HEK293 (cell line): ENCODE measurements at regions not wholly inside any gene's neighbourhood (a gene's known extent, or its start where the extent isn't known, plus 50 kb on each side); places are given as distances from the start of the nearest gene placed in this dataset.

ENCODE experiments used
- CTCF ChIA-PET: fragments of 350-600 bp; formaldehyde crosslinking; extraction: SDS; loops from one replicate; lab custom pipeline; 2021; ENCODE audit warnings: antibody characterized with exemption; lab: Yijun Ruan, JAX
- POLR2A ChIA-PET: fragments of 300-600 bp; formaldehyde crosslinking; extraction: SDS; loops from one replicate; lab custom pipeline; 2020; ENCODE audit warnings: antibody characterized with exemption, inconsistent platforms; lab: Yijun Ruan, JAX
- H3K27ac ChIP-seq: fragments of 200-500 bp; sonication (Bioruptor generic); 2 replicates; pipeline ENCODE4 v1.5.1; 2014; ENCODE audit warnings: low read depth, low read length, control low read depth, inconsistent platforms; ENCODE audit errors: extremely low read depth
- H3K36me3 ChIP-seq, 2 experiments: fragments of 200-500 bp in 1 of 2; sonication (Bioruptor generic) in 1 of 2; 1 replicate in 1 of 2; 2 replicates in 1 of 2; pipeline ENCODE4 v1.5.1; 2014 to 2017; ENCODE audit warnings: inconsistent platforms in 2 of 2, low read length in 2 of 2; ENCODE audit not compliant: control insufficient read depth in 2 of 2, insufficient read depth in 1 of 2
- H3K4me1 ChIP-seq: fragments of 200-500 bp; sonication (Bioruptor generic); 2 replicates; pipeline ENCODE4 v1.5.1; 2014; ENCODE audit warnings: mild to moderate bottlenecking, low read length, inconsistent platforms; ENCODE audit not compliant: control insufficient read depth, insufficient read depth
- H3K4me3 ChIP-seq: 2 replicates; pipeline ENCODE4 v1.5.1; 2011; ENCODE audit warnings: low read depth, mild to moderate bottlenecking, control low read depth, low read length, moderate library complexity
- H3K9me3 ChIP-seq: fragments of 200-500 bp; sonication (Bioruptor generic); 2 replicates; pipeline ENCODE4 v1.5.1; 2014; ENCODE audit warnings: low read depth, low read length, inconsistent platforms; ENCODE audit not compliant: control insufficient read depth, insufficient read depth
- GFI1B ChIP-seq: fragments of 450-650 bp; formaldehyde crosslinking; IDR thresholded peaks from 2 replicates; pipeline ENCODE4 v1.5.1; 2016; ENCODE audit warnings: missing biosample characterization, missing genetic modification characterization
- HOXA7 ChIP-seq: sonication (generic); formaldehyde crosslinking; IDR thresholded peaks from 2 replicates; pipeline ENCODE4 v1.8.1; 2022; ENCODE audit warnings: missing genetic modification reagents, borderline replicate concordance
- OSR2 ChIP-seq: fragments of 450-650 bp; formaldehyde crosslinking; IDR thresholded peaks from 2 replicates; pipeline ENCODE4 v1.5.1; 2016; ENCODE audit warnings: missing biosample characterization, missing genetic modification characterization
- OVOL3 ChIP-seq: fragments of 450-650 bp; formaldehyde crosslinking; IDR thresholded peaks from 2 replicates; pipeline ENCODE4 v1.5.1; 2016; ENCODE audit warnings: missing biosample characterization, missing genetic modification characterization
- TRIM28 ChIP-seq: IDR thresholded peaks from 2 replicates; pipeline ENCODE4 v1.6.1; 2011; ENCODE audit warnings: low read length, control low read depth, borderline replicate concordance
- ZBTB1 ChIP-seq: fragments of 450-650 bp; formaldehyde crosslinking; IDR thresholded peaks from 2 replicates; pipeline ENCODE4 v1.5.1; 2016; ENCODE audit warnings: missing biosample characterization, missing genetic modification characterization
- ZBTB20 ChIP-seq: fragments of 450-650 bp; formaldehyde crosslinking; IDR thresholded peaks from 2 replicates; pipeline ENCODE4 v1.5.1; 2016; ENCODE audit warnings: missing biosample characterization, missing genetic modification characterization
- ZIC2 ChIP-seq: fragments of 450-650 bp; formaldehyde crosslinking; IDR thresholded peaks from 2 replicates; pipeline ENCODE4 v1.5.1; 2016; ENCODE audit warnings: missing biosample characterization, missing genetic modification characterization
- ZNF10 ChIP-seq: fragments of 450-650 bp; formaldehyde crosslinking; IDR thresholded peaks from 2 replicates; pipeline ENCODE4 v1.5.1; 2017; ENCODE audit warnings: missing biosample characterization, missing genetic modification characterization
- ZNF132 ChIP-seq: fragments of 450-650 bp; formaldehyde crosslinking; IDR thresholded peaks from 2 replicates; pipeline ENCODE4 v1.5.1; 2017; ENCODE audit warnings: missing biosample characterization, missing genetic modification characterization, borderline replicate concordance
- ZNF311 ChIP-seq: fragments of 450-650 bp; formaldehyde crosslinking; IDR thresholded peaks from 2 replicates; pipeline ENCODE4 v1.5.1; 2017; ENCODE audit warnings: missing biosample characterization, missing genetic modification characterization, borderline replicate concordance
- ZNF324 ChIP-seq: fragments of 450-650 bp; formaldehyde crosslinking; IDR thresholded peaks from 2 replicates; pipeline ENCODE4 v1.5.1; 2016; ENCODE audit warnings: missing biosample characterization, missing genetic modification characterization
- ZNF514 ChIP-seq: fragments of 450-650 bp; formaldehyde crosslinking; IDR thresholded peaks from 2 replicates; pipeline ENCODE4 v1.5.1; 2016; ENCODE audit warnings: missing biosample characterization, missing genetic modification characterization
- ZNF555 ChIP-seq: fragments of 450-650 bp; formaldehyde crosslinking; conservative IDR thresholded peaks from 2 replicates; pipeline ENCODE4 v1.5.1; 2017; ENCODE audit warnings: missing biosample characterization, mild to moderate bottlenecking, missing genetic modification characterization, inconsistent platforms
- ZNF571 ChIP-seq: fragments of 450-650 bp; formaldehyde crosslinking; IDR thresholded peaks from 2 replicates; pipeline ENCODE4 v1.5.0; 2017; ENCODE audit warnings: missing biosample characterization, missing genetic modification characterization
- ZNF600 ChIP-seq: fragments of 450-650 bp; formaldehyde crosslinking; IDR thresholded peaks from 2 replicates; pipeline ENCODE4 v1.5.1; 2016; ENCODE audit warnings: missing biosample characterization, missing genetic modification characterization
- ZNF610 ChIP-seq: fragments of 450-650 bp; formaldehyde crosslinking; IDR thresholded peaks from 2 replicates; pipeline ENCODE4 v1.5.1; 2016; ENCODE audit warnings: missing biosample characterization, missing genetic modification characterization, borderline replicate concordance
- ZNF677 ChIP-seq: fragments of 450-650 bp; IDR thresholded peaks from 2 replicates; pipeline ENCODE4 v1.5.0; 2018; ENCODE audit warnings: missing biosample characterization, mild to moderate bottlenecking, missing genetic modification characterization, moderate library complexity
- ZNF776 ChIP-seq: fragments of 450-650 bp; formaldehyde crosslinking; IDR thresholded peaks from 2 replicates; pipeline ENCODE4 v1.5.0; 2017; ENCODE audit warnings: missing biosample characterization, missing genetic modification characterization, borderline replicate concordance
- ZNF792 ChIP-seq: fragments of 450-650 bp; formaldehyde crosslinking; IDR thresholded peaks from 2 replicates; pipeline ENCODE4 v1.5.1; 2016; ENCODE audit warnings: missing biosample characterization, missing genetic modification characterization
- ZSCAN23 ChIP-seq: fragments of 450-650 bp; formaldehyde crosslinking; IDR thresholded peaks from 2 replicates; pipeline ENCODE4 v1.5.1; 2016; ENCODE audit warnings: missing biosample characterization, missing genetic modification characterization
- ZSCAN30 ChIP-seq: fragments of 450-650 bp; IDR thresholded peaks from 2 replicates; pipeline ENCODE4 v1.5.1; 2018; ENCODE audit warnings: missing biosample characterization, mild to moderate bottlenecking, missing genetic modification characterization, moderate library complexity
- TF ChIP-seq, protein P1 (sequence below): fragments of 450-650 bp; formaldehyde crosslinking; IDR thresholded peaks from 2 replicates; pipeline ENCODE4 v1.5.1; 2017; ENCODE audit warnings: missing biosample characterization, missing genetic modification characterization
- TF ChIP-seq, protein P2 (sequence below): fragments of 450-650 bp; formaldehyde crosslinking; IDR thresholded peaks from 2 replicates; pipeline ENCODE4 v1.5.1; 2016; ENCODE audit warnings: missing biosample characterization, missing genetic modification characterization
- TF ChIP-seq, protein P3 (sequence below): fragments of 450-650 bp; formaldehyde crosslinking; IDR thresholded peaks from 2 replicates; pipeline ENCODE4 v1.5.1; 2016; ENCODE audit warnings: missing biosample characterization, missing genetic modification characterization, low read depth
- TF ChIP-seq, protein P4 (sequence below): fragments of 450-650 bp; formaldehyde crosslinking; IDR thresholded peaks from 2 replicates; pipeline ENCODE4 v1.5.1; 2016; ENCODE audit warnings: missing biosample characterization, missing genetic modification characterization
- TF ChIP-seq, protein P5 (sequence below): fragments of 450-650 bp; formaldehyde crosslinking; IDR thresholded peaks from 2 replicates; pipeline ENCODE4 v1.5.1; 2016; ENCODE audit warnings: missing biosample characterization, missing genetic modification characterization
- TF ChIP-seq, protein P6 (sequence below): fragments of 450-650 bp; formaldehyde crosslinking; conservative IDR thresholded peaks from 2 replicates; pipeline ENCODE4 v1.5.1; 2016; ENCODE audit warnings: low read depth, missing biosample characterization, missing genetic modification characterization

DNA sequence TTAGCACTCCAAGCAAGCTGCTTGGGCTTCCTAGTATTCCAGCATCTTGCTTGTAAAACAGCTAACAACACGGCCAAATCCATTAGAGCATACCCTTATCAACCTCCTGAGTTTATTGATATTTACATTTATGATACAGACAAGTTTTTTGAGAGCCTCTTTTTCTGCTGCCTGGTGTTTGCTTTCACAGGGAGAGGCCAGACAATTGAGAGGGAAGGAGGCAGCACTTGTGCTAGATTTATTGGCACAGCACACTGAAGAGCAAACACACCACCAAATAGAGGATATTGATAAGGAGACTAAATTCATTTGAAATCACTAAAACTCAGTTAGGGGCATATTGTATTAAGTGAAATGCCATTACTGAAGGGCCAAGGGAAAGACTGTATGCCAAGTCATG, 1142.3 kb upstream of the FANCL start:
- peaks cover 13% of the 10 kb centered on the region; the same call in 1 of the 2 replicates for H3K4me1 ChIP-seq
- no peak overlapping the region for H3K27ac ChIP-seq
- H3K36me3 ChIP-seq = no peaks in the 10 kb centered on the region
- CTCF ChIA-PET = no interaction called here
- H3K4me3 ChIP-seq = no peak overlapping the region
- POLR2A ChIA-PET = interaction anchor here (0.5 kb wide), 1 partner anchor 767 kb away, joined by 3 read pairs; no protein-coding TSS in a partner anchor
- no peaks in the 10 kb centered on the region for H3K9me3 ChIP-seq
- TF ChIP-seq ZNF514 (tag by site-specific recombination) = no peak
- no peak for TF ChIP-seq OVOL3 (tag by site-specific recombination)
- TF ChIP-seq ZNF610 (tag by site-specific recombination) = peak; percentile 42; the same call in 1 of the 2 replicates
- TF ChIP-seq ZNF311 = no peak
- TF ChIP-seq, protein P1, sequence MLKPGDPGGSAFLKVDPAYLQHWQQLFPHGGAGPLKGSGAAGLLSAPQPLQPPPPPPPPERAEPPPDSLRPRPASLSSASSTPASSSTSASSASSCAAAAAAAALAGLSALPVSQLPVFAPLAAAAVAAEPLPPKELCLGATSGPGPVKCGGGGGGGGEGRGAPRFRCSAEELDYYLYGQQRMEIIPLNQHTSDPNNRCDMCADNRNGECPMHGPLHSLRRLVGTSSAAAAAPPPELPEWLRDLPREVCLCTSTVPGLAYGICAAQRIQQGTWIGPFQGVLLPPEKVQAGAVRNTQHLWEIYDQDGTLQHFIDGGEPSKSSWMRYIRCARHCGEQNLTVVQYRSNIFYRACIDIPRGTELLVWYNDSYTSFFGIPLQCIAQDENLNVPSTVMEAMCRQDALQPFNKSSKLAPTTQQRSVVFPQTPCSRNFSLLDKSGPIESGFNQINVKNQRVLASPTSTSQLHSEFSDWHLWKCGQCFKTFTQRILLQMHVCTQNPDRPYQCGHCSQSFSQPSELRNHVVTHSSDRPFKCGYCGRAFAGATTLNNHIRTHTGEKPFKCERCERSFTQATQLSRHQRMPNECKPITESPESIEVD (tag by site-specific recombination) = peak; percentile 91
- TF ChIP-seq ZNF555 (tag by site-specific recombination) = no peak
- TF ChIP-seq, protein P2, sequence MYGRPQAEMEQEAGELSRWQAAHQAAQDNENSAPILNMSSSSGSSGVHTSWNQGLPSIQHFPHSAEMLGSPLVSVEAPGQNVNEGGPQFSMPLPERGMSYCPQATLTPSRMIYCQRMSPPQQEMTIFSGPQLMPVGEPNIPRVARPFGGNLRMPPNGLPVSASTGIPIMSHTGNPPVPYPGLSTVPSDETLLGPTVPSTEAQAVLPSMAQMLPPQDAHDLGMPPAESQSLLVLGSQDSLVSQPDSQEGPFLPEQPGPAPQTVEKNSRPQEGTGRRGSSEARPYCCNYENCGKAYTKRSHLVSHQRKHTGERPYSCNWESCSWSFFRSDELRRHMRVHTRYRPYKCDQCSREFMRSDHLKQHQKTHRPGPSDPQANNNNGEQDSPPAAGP (tag by site-specific recombination) = no peak
- no peak for TF ChIP-seq ZSCAN30 (tag by site-specific recombination)
- TF ChIP-seq OSR2 (tag by site-specific recombination) = peak; percentile 59
- TF ChIP-seq ZNF600 (tag by site-specific recombination) = no peak
- 0 out of 2 replicates have a peak, but pooled peaks have one; percentile 16 for TF ChIP-seq ZIC2 (tag by site-specific recombination)
- no peak for TF ChIP-seq ZNF10 (tag by site-specific recombination)
- no peak for TF ChIP-seq ZSCAN23 (tag by site-specific recombination)
- TF ChIP-seq ZNF776 = no peak
- TF ChIP-seq, protein P3, sequence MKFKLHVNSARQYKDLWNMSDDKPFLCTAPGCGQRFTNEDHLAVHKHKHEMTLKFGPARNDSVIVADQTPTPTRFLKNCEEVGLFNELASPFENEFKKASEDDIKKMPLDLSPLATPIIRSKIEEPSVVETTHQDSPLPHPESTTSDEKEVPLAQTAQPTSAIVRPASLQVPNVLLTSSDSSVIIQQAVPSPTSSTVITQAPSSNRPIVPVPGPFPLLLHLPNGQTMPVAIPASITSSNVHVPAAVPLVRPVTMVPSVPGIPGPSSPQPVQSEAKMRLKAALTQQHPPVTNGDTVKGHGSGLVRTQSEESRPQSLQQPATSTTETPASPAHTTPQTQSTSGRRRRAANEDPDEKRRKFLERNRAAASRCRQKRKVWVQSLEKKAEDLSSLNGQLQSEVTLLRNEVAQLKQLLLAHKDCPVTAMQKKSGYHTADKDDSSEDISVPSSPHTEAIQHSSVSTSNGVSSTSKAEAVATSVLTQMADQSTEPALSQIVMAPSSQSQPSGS (tag by site-specific recombination) = no peak
- TF ChIP-seq, protein P4, sequence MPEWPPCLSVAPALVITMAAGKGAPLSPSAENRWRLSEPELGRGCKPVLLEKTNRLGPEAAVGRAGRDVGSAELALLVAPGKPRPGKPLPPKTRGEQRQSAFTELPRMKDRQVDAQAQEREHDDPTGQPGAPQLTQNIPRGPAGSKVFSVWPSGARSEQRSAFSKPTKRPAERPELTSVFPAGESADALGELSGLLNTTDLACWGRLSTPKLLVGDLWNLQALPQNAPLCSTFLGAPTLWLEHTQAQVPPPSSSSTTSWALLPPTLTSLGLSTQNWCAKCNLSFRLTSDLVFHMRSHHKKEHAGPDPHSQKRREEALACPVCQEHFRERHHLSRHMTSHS (tag by site-specific recombination) = 0 out of 2 replicates have a peak, but pooled peaks have one; percentile 12
- TF ChIP-seq ZNF324 (tag by site-specific recombination) = no peak
- TF ChIP-seq ZNF132 = no peak
- TF ChIP-seq GFI1B (tag by site-specific recombination) = no peak
- no peak for TF ChIP-seq ZNF571 (tag by site-specific recombination)
- TF ChIP-seq ZBTB20 (tag by site-specific recombination) = no peak
- TF ChIP-seq, protein P5, sequence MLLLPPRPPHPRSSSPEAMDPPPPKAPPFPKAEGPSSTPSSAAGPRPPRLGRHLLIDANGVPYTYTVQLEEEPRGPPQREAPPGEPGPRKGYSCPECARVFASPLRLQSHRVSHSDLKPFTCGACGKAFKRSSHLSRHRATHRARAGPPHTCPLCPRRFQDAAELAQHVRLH = peak; percentile 65; the same call in 1 of the 2 replicates
- TF ChIP-seq, protein P6, sequence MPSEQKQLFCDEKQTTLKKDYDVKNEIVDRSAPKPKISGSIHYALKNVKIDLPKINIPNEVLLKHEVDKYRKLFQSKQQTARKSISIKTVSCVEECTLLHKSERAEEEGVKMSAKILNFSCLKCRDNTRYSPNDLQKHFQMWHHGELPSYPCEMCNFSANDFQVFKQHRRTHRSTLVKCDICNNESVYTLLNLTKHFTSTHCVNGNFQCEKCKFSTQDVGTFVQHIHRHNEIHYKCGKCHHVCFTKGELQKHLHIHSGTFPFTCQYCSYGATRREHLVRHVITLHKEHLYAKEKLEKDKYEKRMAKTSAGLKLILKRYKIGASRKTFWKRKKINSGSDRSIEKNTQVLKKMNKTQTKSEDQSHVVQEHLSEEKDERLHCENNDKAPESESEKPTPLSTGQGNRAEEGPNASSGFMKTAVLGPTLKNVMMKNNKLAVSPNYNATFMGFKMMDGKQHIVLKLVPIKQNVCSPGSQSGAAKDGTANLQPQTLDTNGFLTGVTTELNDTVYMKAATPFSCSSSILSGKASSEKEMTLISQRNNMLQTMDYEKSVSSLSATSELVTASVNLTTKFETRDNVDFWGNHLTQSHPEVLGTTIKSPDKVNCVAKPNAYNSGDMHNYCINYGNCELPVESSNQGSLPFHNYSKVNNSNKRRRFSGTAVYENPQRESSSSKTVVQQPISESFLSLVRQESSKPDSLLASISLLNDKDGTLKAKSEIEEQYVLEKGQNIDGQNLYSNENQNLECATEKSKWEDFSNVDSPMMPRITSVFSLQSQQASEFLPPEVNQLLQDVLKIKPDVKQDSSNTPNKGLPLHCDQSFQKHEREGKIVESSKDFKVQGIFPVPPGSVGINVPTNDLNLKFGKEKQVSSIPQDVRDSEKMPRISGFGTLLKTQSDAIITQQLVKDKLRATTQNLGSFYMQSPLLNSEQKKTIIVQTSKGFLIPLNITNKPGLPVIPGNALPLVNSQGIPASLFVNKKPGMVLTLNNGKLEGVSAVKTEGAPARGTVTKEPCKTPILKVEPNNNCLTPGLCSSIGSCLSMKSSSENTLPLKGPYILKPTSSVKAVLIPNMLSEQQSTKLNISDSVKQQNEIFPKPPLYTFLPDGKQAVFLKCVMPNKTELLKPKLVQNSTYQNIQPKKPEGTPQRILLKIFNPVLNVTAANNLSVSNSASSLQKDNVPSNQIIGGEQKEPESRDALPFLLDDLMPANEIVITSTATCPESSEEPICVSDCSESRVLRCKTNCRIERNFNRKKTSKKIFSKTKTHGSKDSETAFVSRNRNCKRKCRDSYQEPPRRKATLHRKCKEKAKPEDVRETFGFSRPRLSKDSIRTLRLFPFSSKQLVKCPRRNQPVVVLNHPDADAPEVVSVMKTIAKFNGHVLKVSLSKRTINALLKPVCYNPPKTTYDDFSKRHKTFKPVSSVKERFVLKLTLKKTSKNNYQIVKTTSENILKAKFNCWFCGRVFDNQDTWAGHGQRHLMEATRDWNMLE (tag by site-specific recombination) = no peak
- TF ChIP-seq ZNF677 = no peak
- TF ChIP-seq TRIM28 = peak; percentile 40; the same call in 1 of the 2 replicates
- TF ChIP-seq HOXA7 (CRISPR knock-in tag) = no peak
- TF ChIP-seq ZNF792 (tag by site-specific recombination) = no peak
- no peak for TF ChIP-seq ZBTB1 (tag by site-specific recombination)
